NB4 (cell line): ENCODE measurements at regions not wholly inside any gene's neighbourhood (a gene's known extent, or its start where the extent isn't known, plus 50 kb on each side); places are given as distances from the start of the nearest gene placed in this dataset.

Experiments
- CTCF ChIP-seq: IDR thresholded peaks from one replicate; pipeline ENCODE4 v1.5.1; 2012; ENCODE audit warnings: low read depth, low read length
- MYC ChIP-seq: IDR thresholded peaks from 2 replicates; pipeline ENCODE4 v1.6.1; 2011; ENCODE audit warnings: low read depth, low read length

GRCh38 chr3:16704941-16705340, 99.7 kb upstream of the DAZL start:
- no peak for TF ChIP-seq CTCF
- no peak for TF ChIP-seq MYC
